GM12878 (cell line): ENCODE measurements at regions not wholly inside any gene's neighbourhood (a gene's known extent, or its start where the extent isn't known, plus 50 kb on each side); places are given as distances from the start of the nearest gene placed in this dataset.

Experiments used
- ASH2L ChIP-seq: fragments of 300-600, 200-600 bp; sonication (generic); IDR thresholded peaks from 2 replicates; pipeline ENCODE4 v1.6.1; 2017; ENCODE audit warnings: low read depth, mild to moderate bottlenecking, borderline replicate concordance
- ATF3 ChIP-seq: IDR thresholded peaks from 2 replicates; pipeline ENCODE4 v1.6.1; 2011; ENCODE audit warnings: low read depth, mild to moderate bottlenecking, low read length, moderate library complexity, borderline replicate concordance; ENCODE audit errors: extremely low read depth
- BMI1 ChIP-seq: fragments of 450-650 bp; IDR thresholded peaks from 2 replicates; pipeline ENCODE4 v1.6.1; 2016; ENCODE audit warnings: mild to moderate bottlenecking, moderate library complexity, borderline replicate concordance
- CHD4 ChIP-seq: fragments of 200-600 bp; sonication (generic); IDR thresholded peaks from 2 replicates; pipeline ENCODE4 v1.6.1; 2016; ENCODE audit warnings: mild to moderate bottlenecking
- E2F8 ChIP-seq: fragments of 450-650 bp; IDR thresholded peaks from 2 replicates; pipeline ENCODE4 v1.6.1; 2018; ENCODE audit warnings: mild to moderate bottlenecking, low read depth, moderate library complexity; ENCODE audit not compliant: partially characterized antibody
- E4F1 ChIP-seq: fragments of 450-650 bp; IDR thresholded peaks from 2 replicates; pipeline ENCODE4 v1.6.1; 2018; ENCODE audit warnings: borderline replicate concordance, mild to moderate bottlenecking; ENCODE audit not compliant: partially characterized antibody
- ETV6 ChIP-seq, 2 experiments: fragments of 450-650 bp in 1 of 2; IDR thresholded peaks in 1 of 2; conservative IDR thresholded peaks in 1 of 2; 2 replicates each; pipeline ENCODE4 v1.6.1; 2014; ENCODE audit warnings: antibody characterized with exemption in 1 of 2, borderline replicate concordance in 1 of 2, low read depth in 1 of 2, mild to moderate bottlenecking in 1 of 2, moderate library complexity in 1 of 2
- JUNB ChIP-seq: IDR thresholded peaks from 2 replicates; pipeline ENCODE4 v1.6.1; 2016; ENCODE audit warnings: antibody characterized with exemption, mild to moderate bottlenecking
- MLLT1 ChIP-seq: fragments of 450-650 bp; IDR thresholded peaks from 2 replicates; pipeline ENCODE4 v1.6.1; 2016; ENCODE audit warnings: mild to moderate bottlenecking
- MYB ChIP-seq: fragments of 150-350 bp; IDR thresholded peaks from 2 replicates; pipeline ENCODE4 v1.6.1; 2014; ENCODE audit warnings: mild to moderate bottlenecking, low read depth, low read length, borderline replicate concordance
- MYC ChIP-seq: IDR thresholded peaks from 2 replicates; pipeline ENCODE4 v1.6.1; 2011; ENCODE audit warnings: mild to moderate bottlenecking, low read length, moderate library complexity, inconsistent platforms; ENCODE audit not compliant: insufficient read depth, insufficient replicate concordance, insufficient read length, severe bottlenecking
- PML ChIP-seq: IDR thresholded peaks from 2 replicates; pipeline ENCODE4 v1.6.1; 2012; ENCODE audit warnings: low read length, inconsistent platforms
- SREBF1 ChIP-seq: IDR thresholded peaks from 2 replicates; pipeline ENCODE4 v1.6.1; 2012; ENCODE audit warnings: mild to moderate bottlenecking, low read length
- ZBED1 ChIP-seq: IDR thresholded peaks from 2 replicates; pipeline ENCODE4 v1.6.1; 2016; ENCODE audit warnings: borderline replicate concordance
- ZBTB40 ChIP-seq: fragments of 450-650 bp; IDR thresholded peaks from 2 replicates; pipeline ENCODE4 v1.6.1; 2016; ENCODE audit warnings: mild to moderate bottlenecking, moderate library complexity, borderline replicate concordance

- TF ChIP-seq E2F8 (no peak), MYC (no peak), CHD4 (no peak), PML (no peak; the same call in 1 of the 2 replicates), ETV6 (conservative IDR thresholded peaks at IDR 0.05 in 1 of 2, IDR thresholded peaks at IDR 0.05 in 1 of 2; ENCODE audit: borderline replicate concordance in 1 of 2, low read depth in 1 of 2) (peak in 1 of 2 experiments; percentile 87; a peak in 2 of 4 replicates), E4F1 (no peak), MYB (no peak), ZBTB40 (no peak; the same call in 1 of the 2 replicates), ZBED1 (peak; percentile 18; the same call in 1 of the 2 replicates), JUNB (peak; percentile 47; the same call in 1 of the 2 replicates), BMI1 (no peak; the same call in 1 of the 2 replicates), ATF3 (no peak), SREBF1 (no peak), ASH2L (peak; percentile 97), MLLT1 (no peak)
These were observed 78.6 kb downstream of the ARF6 start (continued) for GRCh38 chr14:49971156-49972130.
